Stomach (tissue), 4 donors: ENCODE measurements at regions not wholly inside any gene's neighbourhood (a gene's known extent, or its start where the extent isn't known, plus 50 kb on each side); places are given as distances from the start of the nearest gene placed in this dataset.

Experiments
- EP300 ChIP-seq: sonication (generic); formaldehyde crosslinking; IDR thresholded peaks from one replicate; pipeline ENCODE4 v1.6.1; 2017; ENCODE audit warnings: antibody characterized with exemption
- POLR2A ChIP-seq, 4 donors: fragments of 450-650 bp; IDR thresholded peaks; one replicate each; pipeline ENCODE4 v1.6.1; 2016; ENCODE audit warnings: antibody characterized with exemption in 4 of 4, control low read depth in 2 of 4, mild to moderate bottlenecking in 1 of 4, moderate library complexity in 1 of 4
- POLR2AphosphoS5 ChIP-seq, 3 donors: sonication (generic); formaldehyde crosslinking; IDR thresholded peaks; one replicate each; pipeline ENCODE4 v1.6.1; 2016; ENCODE audit warnings: antibody characterized with exemption in 3 of 3
- TF ChIP-seq, protein P1 (sequence below), 7 experiments: fragments of 450-650 bp in 4 of 7; fragments of 200-600 bp in 3 of 7; sonication (generic) in 3 of 7; IDR thresholded peaks; one replicate each; pipeline ENCODE4 v1.5.1; 2016 to 2019; ENCODE audit warnings: antibody characterized with exemption in 7 of 7, control low read depth in 2 of 7, mild to moderate bottlenecking in 1 of 7

DNA sequence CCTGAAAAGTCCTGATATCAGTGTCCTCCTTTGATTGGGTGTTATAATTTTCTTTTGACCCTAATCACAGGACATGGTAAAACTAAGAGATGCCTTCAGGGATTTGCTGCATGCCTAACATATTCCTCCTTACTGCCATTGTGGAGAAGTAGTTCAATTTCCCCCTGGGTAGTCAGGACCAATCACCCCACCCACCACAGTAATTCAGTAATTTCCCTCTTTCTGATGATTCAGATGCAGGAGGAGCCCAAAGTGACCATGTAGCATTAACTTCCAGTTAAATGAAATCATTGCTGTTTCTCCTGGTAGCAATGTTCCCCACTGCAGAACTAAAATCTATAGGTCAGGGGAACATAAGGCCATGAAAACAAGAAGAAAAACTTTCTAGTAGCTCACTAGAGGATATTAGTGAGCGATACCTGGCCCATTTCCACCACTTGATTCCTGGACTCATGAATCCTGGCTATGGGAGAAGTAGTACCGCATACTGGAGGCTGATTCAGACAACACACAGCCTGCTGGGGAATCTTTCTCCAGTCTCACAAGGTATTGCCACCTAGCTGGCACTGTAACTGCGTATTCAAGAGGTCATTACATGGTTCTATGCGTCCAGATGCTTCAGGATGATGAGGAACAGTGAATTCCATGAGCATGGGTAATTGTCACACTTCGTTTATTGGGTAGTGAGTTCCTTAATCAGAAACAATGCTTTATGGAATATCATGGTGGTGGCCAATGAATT lies 561.2 kb downstream of the HAO1 start:
- TF ChIP-seq, protein P1, sequence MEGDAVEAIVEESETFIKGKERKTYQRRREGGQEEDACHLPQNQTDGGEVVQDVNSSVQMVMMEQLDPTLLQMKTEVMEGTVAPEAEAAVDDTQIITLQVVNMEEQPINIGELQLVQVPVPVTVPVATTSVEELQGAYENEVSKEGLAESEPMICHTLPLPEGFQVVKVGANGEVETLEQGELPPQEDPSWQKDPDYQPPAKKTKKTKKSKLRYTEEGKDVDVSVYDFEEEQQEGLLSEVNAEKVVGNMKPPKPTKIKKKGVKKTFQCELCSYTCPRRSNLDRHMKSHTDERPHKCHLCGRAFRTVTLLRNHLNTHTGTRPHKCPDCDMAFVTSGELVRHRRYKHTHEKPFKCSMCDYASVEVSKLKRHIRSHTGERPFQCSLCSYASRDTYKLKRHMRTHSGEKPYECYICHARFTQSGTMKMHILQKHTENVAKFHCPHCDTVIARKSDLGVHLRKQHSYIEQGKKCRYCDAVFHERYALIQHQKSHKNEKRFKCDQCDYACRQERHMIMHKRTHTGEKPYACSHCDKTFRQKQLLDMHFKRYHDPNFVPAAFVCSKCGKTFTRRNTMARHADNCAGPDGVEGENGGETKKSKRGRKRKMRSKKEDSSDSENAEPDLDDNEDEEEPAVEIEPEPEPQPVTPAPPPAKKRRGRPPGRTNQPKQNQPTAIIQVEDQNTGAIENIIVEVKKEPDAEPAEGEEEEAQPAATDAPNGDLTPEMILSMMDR (IDR thresholded peaks at IDR 0.05), result no peak
- TF ChIP-seq EP300 (no peak), POLR2AphosphoS5 (IDR thresholded peaks at IDR 0.05) (no peak), POLR2A (IDR thresholded peaks at IDR 0.05) (no peak)
